ENCODE measurements at regions not wholly inside any gene's neighbourhood (a gene's known extent, or its start where the extent isn't known, plus 50 kb on each side); places are given as distances from the start of the nearest gene placed in this dataset.

GRCh38 chr5:164563370-164563769 is 1058.0 kb downstream of the MAT2B start:
- DNase-seq, result no peak
- Histone ChIP-seq H3K27ac (no peak overlapping the region), H3K36me3 (no peaks in the 10 kb centered on the region), H3K4me3 (no peak overlapping the region), H3K27me3 (no peaks in the 10 kb centered on the region), H3K9me3 (no peaks in the 10 kb centered on the region), H3K4me1 (no peaks in the 10 kb centered on the region)
- intact Hi-C loops (cut with DNase I; ENCODE audit: low total_unique reads), result no loop called here
- TF ChIP-seq CTCF (IDR thresholded peaks at IDR 0.05), result no peak

GRCh38 chr5:164573397-164573796 is 1068.0 kb downstream of the MAT2B start:
- Histone ChIP-seq H3K9me3 (no peaks in the 10 kb centered on the region), H3K27me3 (no peaks in the 10 kb centered on the region), H3K36me3 (no peaks in the 10 kb centered on the region), H3K4me1 (no peaks in the 10 kb centered on the region), H3K27ac (no peak overlapping the region), H3K4me3 (no peak overlapping the region)
- intact Hi-C loops (cut with DNase I; ENCODE audit: low total_unique reads), result no loop called here
- no peak for TF ChIP-seq CTCF (IDR thresholded peaks at IDR 0.05)
- DNase-seq, result no peak

- Histone ChIP-seq H3K9me3 (no peaks in the 10 kb centered on the region), H3K27me3 (no peaks in the 10 kb centered on the region), H3K36me3 (no peaks in the 10 kb centered on the region), H3K4me3 (no peak overlapping the region), H3K27ac (no peak overlapping the region), H3K4me1 (no peaks in the 10 kb centered on the region)
- no peak for DNase-seq
- TF ChIP-seq CTCF (IDR thresholded peaks at IDR 0.05), result no peak
- intact Hi-C loops (cut with DNase I; ENCODE audit: low total_unique reads), result no loop called here
Measured at GRCh38 chr5:164577201-164577600, 1071.8 kb downstream of the MAT2B start.

- Histone ChIP-seq H3K27me3 (no peaks in the 10 kb centered on the region), H3K36me3 (no peaks in the 10 kb centered on the region), H3K4me3 (no peak overlapping the region), H3K27ac (no peak overlapping the region), H3K4me1 (no peaks in the 10 kb centered on the region), H3K9me3 (no peaks in the 10 kb centered on the region)
- intact Hi-C loops (cut with DNase I; ENCODE audit: low total_unique reads), result no loop called here
- no peak for TF ChIP-seq CTCF (IDR thresholded peaks at IDR 0.05)
- no peak for DNase-seq
Measured at GRCh38 chr5:164577742-164578141, 1072.3 kb downstream of the MAT2B start.

- H3K4me3 ChIP-seq, result no peak overlapping the region
- no peaks in the 10 kb centered on the region for H3K9me3 ChIP-seq
- intact Hi-C loops (cut with DNase I; ENCODE audit: low total_unique reads), result no loop called here
- TF ChIP-seq CTCF (IDR thresholded peaks at IDR 0.05), result no peak
- DNase-seq, result no peak
- no peaks in the 10 kb centered on the region for H3K27me3 ChIP-seq
- H3K4me1 ChIP-seq, result no peaks in the 10 kb centered on the region
- no peak overlapping the region for H3K27ac ChIP-seq
- H3K36me3 ChIP-seq, result no peaks in the 10 kb centered on the region
Measured at GRCh38 chr5:164578401-164578800, 1073.0 kb downstream of the MAT2B start.

GRCh38 chr5:164578911-164579310 is 1073.5 kb downstream of the MAT2B start:
- Histone ChIP-seq H3K27me3 (no peaks in the 10 kb centered on the region), H3K4me1 (no peaks in the 10 kb centered on the region), H3K27ac (no peak overlapping the region), H3K4me3 (no peak overlapping the region), H3K9me3 (no peaks in the 10 kb centered on the region), H3K36me3 (no peaks in the 10 kb centered on the region)
- intact Hi-C loops (cut with DNase I; ENCODE audit: low total_unique reads), result no loop called here
- DNase-seq, result no peak
- no peak for TF ChIP-seq CTCF (IDR thresholded peaks at IDR 0.05)

Measured in tibial artery (tissue), 4 donors.